ENCODE measurements at regions not wholly inside any gene's neighbourhood (a gene's known extent, or its start where the extent isn't known, plus 50 kb on each side); places are given as distances from the start of the nearest gene placed in this dataset.

GRCh38 chrX:40174854-40175510 lies 77.2 kb upstream of the BCOR start:
- no peak for TF ChIP-seq CTCF (conservative IDR thresholded peaks at IDR 0.05)
- TF ChIP-seq EZH2 (IDR thresholded peaks at IDR 0.05; ENCODE audit: low read depth): no peak

All from PC-9 (cell line).